GM13976 (cell line): ENCODE measurements at regions not wholly inside any gene's neighbourhood (a gene's known extent, or its start where the extent isn't known, plus 50 kb on each side); places are given as distances from the start of the nearest gene placed in this dataset.

ENCODE experiments used
- DNase-seq: peaks from one replicate; pipeline ENCODE4 v3.0.0; 2012; ENCODE audit warnings: low spot score
- CTCF ChIP-seq: IDR thresholded peaks from 2 replicates; pipeline ENCODE4 v1.5.1; 2012; ENCODE audit warnings: borderline replicate concordance, mild to moderate bottlenecking; ENCODE audit not compliant: insufficient read depth; ENCODE audit errors: extremely low read depth, missing control alignments, control extremely low read depth
- in situ Hi-C: fragments of 300-500 bp; cut with MboI; formaldehyde crosslinking; loops from one replicate; pipeline ENCODE4 v1.12.0; 2022; ENCODE audit warnings: low sequenced_read_pairs, mixed read lengths, inconsistent platforms; ENCODE audit not compliant: unreplicated experiment

- in situ Hi-C loops = no loop called here
- TF ChIP-seq CTCF = no peak
- no peak for DNase-seq
Measured at GRCh38 chr9:29311221-29311620, 1737.9 kb upstream of the C9orf72 start.

- no peak for TF ChIP-seq CTCF
Measured at GRCh38 chr9:29312327-29312726, 1739.0 kb upstream of the C9orf72 start.

GRCh38 chr9:29319736-29320513, 1746.6 kb upstream of the C9orf72 start:
- in situ Hi-C loops = no loop called here
- no peak for TF ChIP-seq CTCF
- DNase-seq = no peak

More at GRCh38 chr9:29312327-29312726, 1739.0 kb upstream of the C9orf72 start:
- in situ Hi-C loops = no loop called here
- no peak for DNase-seq

GRCh38 chr9:29322240-29322639, 1749.0 kb upstream of the C9orf72 start:
- no peak for TF ChIP-seq CTCF
- DNase-seq = peak; percentile 51
- in situ Hi-C loops = no loop called here

- in situ Hi-C loops = no loop called here
- DNase-seq = no peak
- no peak for TF ChIP-seq CTCF
Measured at GRCh38 chr9:29325894-29326293, 1752.6 kb upstream of the C9orf72 start.

- TF ChIP-seq CTCF = no peak
Measured at GRCh38 chr9:29332789-29333188, 1759.5 kb upstream of the C9orf72 start.

More at GRCh38 chr9:29332789-29333188, 1759.5 kb upstream of the C9orf72 start:
- in situ Hi-C loops = no loop called here
- DNase-seq = no peak
